ENCODE measurements at regions not wholly inside any gene's neighbourhood (a gene's known extent, or its start where the extent isn't known, plus 50 kb on each side); places are given as distances from the start of the nearest gene placed in this dataset.
A peak's percentile ranks its signal among the peaks of the same experiment; 100 is the strongest.
"Not testable (repeated sequence)": the region's sequence is repeated elsewhere in the genome, so short reads cannot be mapped to it uniquely, and the experiment has no call there.

DNA sequence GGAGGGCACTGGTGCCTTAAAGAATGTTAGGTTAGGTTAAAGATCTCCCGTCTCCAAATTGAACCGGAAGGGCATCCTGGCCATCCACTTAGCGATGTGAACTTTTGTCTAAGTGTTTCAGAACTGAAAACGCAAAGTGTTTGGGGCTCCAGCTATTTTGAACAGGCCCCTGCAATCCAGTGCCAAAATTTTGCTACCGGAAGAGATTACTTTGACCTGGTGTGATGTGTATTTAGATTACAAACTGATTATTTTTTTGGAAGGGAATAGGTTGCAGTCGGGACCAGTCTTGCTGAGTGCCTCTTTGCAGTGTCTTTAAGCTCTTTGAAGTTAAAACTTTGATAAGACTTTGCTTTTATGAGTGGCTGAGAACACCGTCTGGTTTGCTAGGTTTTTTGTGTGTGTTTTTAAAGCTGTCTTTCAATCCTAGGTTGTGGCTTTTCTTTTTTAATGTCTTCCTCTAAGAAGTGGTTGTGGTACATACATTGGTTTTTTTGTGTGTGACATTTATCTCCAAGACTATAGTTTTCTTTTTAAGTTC is 179.6 kb downstream of the OR4M2 start:
- TF ChIP-seq, protein P1, sequence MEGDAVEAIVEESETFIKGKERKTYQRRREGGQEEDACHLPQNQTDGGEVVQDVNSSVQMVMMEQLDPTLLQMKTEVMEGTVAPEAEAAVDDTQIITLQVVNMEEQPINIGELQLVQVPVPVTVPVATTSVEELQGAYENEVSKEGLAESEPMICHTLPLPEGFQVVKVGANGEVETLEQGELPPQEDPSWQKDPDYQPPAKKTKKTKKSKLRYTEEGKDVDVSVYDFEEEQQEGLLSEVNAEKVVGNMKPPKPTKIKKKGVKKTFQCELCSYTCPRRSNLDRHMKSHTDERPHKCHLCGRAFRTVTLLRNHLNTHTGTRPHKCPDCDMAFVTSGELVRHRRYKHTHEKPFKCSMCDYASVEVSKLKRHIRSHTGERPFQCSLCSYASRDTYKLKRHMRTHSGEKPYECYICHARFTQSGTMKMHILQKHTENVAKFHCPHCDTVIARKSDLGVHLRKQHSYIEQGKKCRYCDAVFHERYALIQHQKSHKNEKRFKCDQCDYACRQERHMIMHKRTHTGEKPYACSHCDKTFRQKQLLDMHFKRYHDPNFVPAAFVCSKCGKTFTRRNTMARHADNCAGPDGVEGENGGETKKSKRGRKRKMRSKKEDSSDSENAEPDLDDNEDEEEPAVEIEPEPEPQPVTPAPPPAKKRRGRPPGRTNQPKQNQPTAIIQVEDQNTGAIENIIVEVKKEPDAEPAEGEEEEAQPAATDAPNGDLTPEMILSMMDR (IDR thresholded peaks at IDR 0.05; ENCODE audit: borderline replicate concordance, control extremely low read depth, extremely low read depth, insufficient read depth, missing control alignments), result no peak
- in situ Hi-C loops (cut with MboI; ENCODE audit: low sequenced_read_pairs, unreplicated experiment), result no loop called here
- no peak for DNase-seq (ENCODE audit: low spot score)

GRCh38 chr15:22262613-22263020 is 182.3 kb downstream of the OR4M2 start:
- TF ChIP-seq, protein P1 (IDR thresholded peaks at IDR 0.05; ENCODE audit: borderline replicate concordance, control extremely low read depth, extremely low read depth, insufficient read depth, missing control alignments), result no peak
- DNase-seq (ENCODE audit: low spot score), result no peak
- in situ Hi-C loops (cut with MboI; ENCODE audit: low sequenced_read_pairs, unreplicated experiment), result no loop called here

DNA sequence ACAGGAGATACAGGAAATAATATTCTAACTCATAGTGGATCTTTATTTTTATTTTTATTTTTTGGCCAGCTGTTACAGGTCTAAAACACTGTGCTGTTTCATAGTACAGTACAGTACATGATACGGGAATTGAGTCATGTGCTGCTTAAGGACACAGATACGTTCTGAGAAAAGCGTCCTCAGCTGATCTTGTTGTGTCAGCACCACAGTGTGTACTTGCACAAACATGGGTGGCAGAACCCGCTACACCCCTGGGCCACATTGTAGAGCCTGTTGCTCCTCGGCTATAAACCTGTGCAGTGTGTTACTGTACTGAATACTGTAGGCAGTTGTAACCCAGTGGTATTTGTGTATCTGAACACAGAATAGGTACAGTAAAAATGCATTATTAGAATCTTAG is 183.4 kb downstream of the OR4M2 start:
- in situ Hi-C loops (cut with MboI; ENCODE audit: low sequenced_read_pairs, unreplicated experiment), result no loop called here
- TF ChIP-seq, protein P1 (IDR thresholded peaks at IDR 0.05; ENCODE audit: borderline replicate concordance, control extremely low read depth, extremely low read depth, insufficient read depth, missing control alignments), result no peak
- no peak for DNase-seq (ENCODE audit: low spot score)

DNA sequence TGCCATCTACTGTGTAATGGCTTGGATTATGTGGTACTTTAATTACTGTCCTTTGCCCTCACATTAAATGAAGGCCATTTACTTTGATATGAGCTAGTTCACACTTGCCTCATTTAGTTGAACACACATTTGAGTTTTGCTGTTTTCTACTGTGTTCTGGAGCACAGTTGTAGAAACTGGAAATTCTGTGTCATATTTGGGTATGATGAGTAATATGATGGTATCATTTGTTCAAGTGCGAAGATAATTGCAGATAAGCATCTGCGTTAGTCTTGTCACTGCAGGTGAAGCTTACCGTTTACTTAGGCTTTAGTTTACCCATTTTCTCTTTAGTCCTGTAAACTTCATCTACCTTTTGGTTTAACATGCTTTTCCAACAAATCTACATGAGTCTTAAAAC is 183.9 kb downstream of the OR4M2 start:
- in situ Hi-C loops (cut with MboI; ENCODE audit: low sequenced_read_pairs, unreplicated experiment); DNase-seq (ENCODE audit: low spot score): not testable (repeated sequence)

GRCh38 chr15:22265056-22265945 is 185.0 kb downstream of the OR4M2 start:
- TF ChIP-seq, protein P1 (IDR thresholded peaks at IDR 0.05; ENCODE audit: borderline replicate concordance, control extremely low read depth, extremely low read depth, insufficient read depth, missing control alignments), result no peak
- DNase-seq (ENCODE audit: low spot score), result no peak
- in situ Hi-C loops (cut with MboI; ENCODE audit: low sequenced_read_pairs, unreplicated experiment), result no loop called here

GRCh38 chr15:22265970-22266369 is 185.6 kb downstream of the OR4M2 start:
- no peak for DNase-seq (ENCODE audit: low spot score)
- TF ChIP-seq, protein P1 (IDR thresholded peaks at IDR 0.05; ENCODE audit: borderline replicate concordance, control extremely low read depth, extremely low read depth, insufficient read depth, missing control alignments), result no peak
- in situ Hi-C loops (cut with MboI; ENCODE audit: low sequenced_read_pairs, unreplicated experiment), result no loop called here

DNA sequence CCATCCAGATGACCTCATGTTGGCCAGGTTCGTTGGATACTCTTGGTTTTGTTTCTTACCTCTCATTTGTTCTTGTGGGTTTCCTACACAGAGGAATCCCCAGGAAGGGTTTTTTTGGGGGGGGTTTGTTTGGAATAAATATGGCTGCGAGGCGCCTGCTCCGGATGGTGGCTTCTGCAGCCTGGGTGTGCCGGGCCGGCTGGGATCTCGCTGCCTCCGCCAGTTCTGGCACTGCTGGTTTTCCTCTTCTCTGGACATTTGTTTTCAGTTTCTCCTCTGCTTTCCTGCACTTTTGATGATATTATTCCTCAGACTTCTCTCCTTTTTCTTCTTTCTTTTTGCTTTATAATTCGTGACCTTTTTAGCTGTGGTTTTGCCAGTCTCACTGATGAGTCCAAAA is 187.4 kb downstream of the OR4M2 start:
- TF ChIP-seq, protein P1 (IDR thresholded peaks at IDR 0.05; ENCODE audit: borderline replicate concordance, control extremely low read depth, extremely low read depth, insufficient read depth, missing control alignments), result no peak
- in situ Hi-C loops (cut with MboI; ENCODE audit: low sequenced_read_pairs, unreplicated experiment), result no loop called here
- DNase-seq (ENCODE audit: low spot score), result no peak

DNA sequence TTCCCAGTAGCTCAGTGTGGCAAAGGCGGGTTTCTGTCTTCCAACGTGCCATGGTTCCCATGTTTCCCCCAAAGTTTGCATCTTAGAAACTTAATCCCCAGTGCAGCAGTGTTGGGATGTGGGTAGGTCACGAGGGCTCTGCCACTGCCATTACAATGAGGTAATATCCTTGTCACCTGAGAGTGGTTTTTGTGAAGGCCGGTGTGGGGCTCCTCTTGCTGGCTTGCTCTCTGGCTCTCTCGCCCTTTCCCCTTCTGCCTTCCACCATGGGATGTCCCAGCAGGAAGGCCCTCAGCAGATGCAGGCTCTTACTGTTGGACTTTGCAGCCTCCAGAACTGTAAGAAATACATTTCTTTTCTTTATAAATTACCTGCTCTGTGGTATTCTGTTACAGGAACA is 187.9 kb downstream of the OR4M2 start:
- in situ Hi-C loops (cut with MboI; ENCODE audit: low sequenced_read_pairs, unreplicated experiment); DNase-seq (ENCODE audit: low spot score): not testable (repeated sequence)

DNA sequence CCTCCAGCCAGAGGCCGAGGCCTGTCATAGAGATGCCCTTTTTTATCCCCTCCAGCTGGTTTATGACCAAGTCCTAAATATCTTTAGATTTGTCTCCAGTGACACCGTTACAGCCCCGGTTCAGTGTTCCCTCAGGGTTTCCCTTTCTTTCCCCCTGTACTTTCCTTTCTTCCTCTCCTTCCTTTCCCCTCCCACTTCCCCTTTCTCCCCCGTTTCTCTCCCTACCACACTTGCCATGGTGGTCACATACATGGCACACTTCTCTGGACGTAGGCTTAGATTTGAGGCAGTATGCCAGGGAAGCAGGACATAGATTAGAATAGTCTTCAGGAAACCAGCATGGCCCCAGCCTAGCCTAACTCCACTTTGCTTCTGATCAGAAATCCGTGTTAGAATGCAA is 188.3 kb downstream of the OR4M2 start:
- in situ Hi-C loops (cut with MboI; ENCODE audit: low sequenced_read_pairs, unreplicated experiment); DNase-seq (ENCODE audit: low spot score): not testable (repeated sequence)

DNA sequence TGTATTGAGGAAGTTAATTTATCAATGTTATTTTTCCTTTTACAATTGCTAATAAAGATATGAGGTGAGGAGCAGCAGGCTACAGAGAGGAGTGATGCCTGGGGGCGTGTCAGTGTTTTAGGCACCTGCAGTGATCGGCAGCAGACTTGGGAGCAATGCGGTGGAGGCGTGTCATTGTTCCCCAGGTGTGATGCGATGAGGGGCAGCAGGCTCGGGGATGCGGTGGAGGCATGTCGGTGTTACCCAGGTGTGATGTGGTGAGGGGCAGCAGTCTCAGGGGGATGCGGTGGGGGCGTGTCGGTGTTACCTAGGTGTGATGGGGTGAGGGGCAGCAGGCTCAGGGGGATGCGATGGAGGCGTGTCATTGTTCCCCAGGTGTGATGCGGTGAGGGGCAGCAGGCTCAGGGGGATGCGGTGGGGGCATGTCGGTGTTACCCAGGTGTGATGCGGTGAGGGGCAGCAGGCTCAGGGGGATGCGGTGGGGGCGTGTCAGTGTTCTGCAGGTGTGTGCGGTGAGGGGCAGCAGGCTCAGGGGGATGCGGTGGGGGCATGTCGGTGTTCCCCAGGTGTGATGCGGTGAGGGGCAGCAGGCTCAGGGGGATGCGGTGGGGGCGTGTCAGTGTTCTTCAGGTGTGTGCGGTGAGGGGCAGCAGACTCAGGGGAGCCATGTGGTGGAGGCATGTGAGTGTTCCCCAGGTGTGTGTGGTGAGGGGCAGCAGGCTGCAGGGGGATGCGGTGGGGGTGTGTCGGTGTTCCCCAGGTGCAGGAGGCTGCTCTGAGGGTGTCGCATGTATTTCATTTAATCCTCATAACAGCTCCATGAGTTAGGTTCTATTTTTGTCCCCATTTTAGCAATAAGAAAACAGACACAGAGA is 186.2 kb upstream of the GOLGA6L22 start:
- DNase-seq (ENCODE audit: low spot score), result peak; percentile 37
- in situ Hi-C loops (cut with MboI; ENCODE audit: low sequenced_read_pairs, unreplicated experiment), result not testable (repeated sequence)
